A172 (cell line): ENCODE measurements at regions not wholly inside any gene's neighbourhood (a gene's known extent, or its start where the extent isn't known, plus 50 kb on each side); places are given as distances from the start of the nearest gene placed in this dataset.

Source experiments
- DNase-seq: peaks from one replicate; pipeline ENCODE4 v3.0.0-alpha.2; 2015; ENCODE audit warnings: low spot score

DNA sequence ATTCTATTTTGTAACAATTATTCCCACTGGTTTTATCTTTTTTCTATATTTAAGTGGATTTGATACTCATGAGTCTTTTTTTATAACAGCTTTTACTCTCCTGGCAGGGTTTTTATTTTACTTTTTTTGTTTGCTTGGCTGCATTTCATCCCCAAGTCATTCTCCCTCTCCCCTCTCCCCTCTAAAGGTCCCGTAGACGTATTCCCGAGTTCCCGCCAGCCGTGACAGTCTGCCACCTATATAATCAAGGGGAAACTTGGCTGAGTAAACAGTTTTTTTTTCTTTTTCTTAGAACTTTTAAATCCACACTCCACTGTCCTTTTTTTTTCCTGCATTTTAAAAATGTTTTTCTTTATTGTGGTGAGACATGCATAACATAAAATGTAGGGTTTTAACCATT, 433.1 kb upstream of the HS6ST1 start:
- DNase-seq: no peak

GRCh38 chr2:128752691-128753263, 434.1 kb upstream of the HS6ST1 start:
- no peak for DNase-seq

DNA sequence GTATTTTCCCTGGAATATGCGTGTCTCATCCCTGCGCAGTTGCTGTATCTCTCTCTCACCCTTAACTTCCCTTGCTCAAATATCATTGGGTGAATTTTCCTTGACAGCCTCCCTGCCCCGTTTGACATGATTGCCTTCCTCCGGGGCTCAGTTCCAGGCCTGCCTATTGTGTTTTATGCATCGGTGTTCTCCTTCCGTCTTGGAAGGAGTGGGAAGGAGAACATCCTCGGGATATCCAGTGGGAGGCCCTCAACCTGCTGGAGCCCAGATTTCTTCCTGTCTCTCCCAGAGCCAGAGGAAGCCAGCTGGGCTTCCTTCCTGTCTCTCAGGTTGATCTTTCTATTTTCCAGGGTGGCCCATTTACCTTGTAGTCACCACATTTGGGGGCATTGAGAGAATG, 434.7 kb upstream of the HS6ST1 start:
- no peak for DNase-seq

DNA sequence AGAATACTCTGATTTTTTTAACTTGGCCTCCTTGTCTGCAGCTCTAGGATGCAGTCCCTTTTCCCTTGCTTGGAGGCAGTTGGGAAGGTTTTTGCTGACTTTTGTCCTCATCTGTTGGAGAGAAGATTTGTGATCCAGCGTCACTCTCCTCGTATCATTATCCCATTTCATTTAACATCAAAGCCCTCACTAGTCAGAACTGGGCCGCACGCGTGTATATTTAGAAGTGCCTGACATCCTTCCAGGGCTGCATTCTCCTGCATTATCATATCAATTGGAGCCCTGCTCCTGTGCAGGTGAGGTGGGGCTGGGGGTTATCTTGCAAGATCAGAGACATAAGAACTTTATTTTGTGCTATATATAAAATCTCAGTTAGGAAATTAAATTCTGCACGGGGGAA, 435.1 kb upstream of the HS6ST1 start:
- no peak for DNase-seq

GRCh38 chr2:128754246-128754724, 435.6 kb upstream of the HS6ST1 start:
- no peak for DNase-seq

DNA sequence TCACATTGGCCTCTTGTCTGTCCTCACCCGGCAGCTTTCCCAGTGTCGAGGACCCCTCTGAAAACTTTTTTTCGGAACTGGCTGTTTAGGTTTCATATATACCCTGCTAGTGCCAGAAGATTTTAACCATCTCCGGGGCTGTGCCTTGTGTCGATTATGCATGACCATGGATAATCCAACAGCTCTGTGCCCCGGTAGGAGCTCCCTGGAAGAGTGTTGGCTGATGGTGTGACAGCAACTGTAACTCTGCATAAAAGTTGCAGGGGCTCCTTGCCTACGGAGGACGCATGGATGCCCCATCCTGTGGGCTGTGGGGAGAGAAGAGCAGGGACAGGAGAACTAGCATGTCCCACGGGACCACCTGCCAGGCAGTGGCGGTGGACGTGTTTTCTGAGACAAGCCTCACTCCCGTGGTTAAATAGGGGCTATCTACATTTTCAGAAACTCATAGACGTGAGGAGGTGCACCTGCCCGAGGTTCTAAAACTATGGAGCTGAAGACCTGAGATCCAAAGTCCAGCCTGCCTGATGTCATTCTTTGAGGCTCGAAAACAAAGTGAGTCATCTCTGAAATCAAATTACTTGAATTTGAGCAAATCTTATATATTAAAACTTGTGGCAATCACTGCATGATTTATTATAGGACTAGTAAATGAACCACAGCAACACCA, 437.2 kb upstream of the HS6ST1 start:
- no peak for DNase-seq

GRCh38 chr2:128756365-128756717, 437.7 kb upstream of the HS6ST1 start:
- no peak for DNase-seq

- DNase-seq: no peak
Measured at GRCh38 chr2:128765811-128766210, 447.1 kb upstream of the HS6ST1 start.

DNA sequence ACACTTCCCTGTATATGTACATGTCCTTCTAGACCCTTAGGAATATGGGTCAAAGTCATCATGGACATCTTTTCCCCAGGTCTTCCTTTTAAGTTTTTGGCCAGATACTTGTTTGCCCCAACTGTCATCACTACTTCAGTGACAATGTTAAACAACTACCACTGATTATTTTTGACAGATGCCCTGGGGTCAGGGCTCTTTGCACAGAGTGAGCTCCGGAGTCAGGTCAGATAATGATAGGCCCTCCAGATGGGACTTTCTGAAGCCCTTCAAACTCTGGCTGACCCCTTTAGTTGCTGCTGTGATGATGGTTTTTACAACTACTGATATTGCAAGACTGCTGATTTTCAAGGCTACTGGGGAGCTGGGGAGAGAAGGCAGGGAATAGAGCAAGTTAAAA, 449.4 kb upstream of the HS6ST1 start:
- no peak for DNase-seq

- no peak for DNase-seq
Measured at GRCh38 chr2:128769457-128770142, 450.9 kb upstream of the HS6ST1 start.

GRCh38 chr2:128770143-128771085, 451.7 kb upstream of the HS6ST1 start:
- no peak for DNase-seq

GRCh38 chr2:128771401-128771800, 452.7 kb upstream of the HS6ST1 start:
- no peak for DNase-seq

DNA sequence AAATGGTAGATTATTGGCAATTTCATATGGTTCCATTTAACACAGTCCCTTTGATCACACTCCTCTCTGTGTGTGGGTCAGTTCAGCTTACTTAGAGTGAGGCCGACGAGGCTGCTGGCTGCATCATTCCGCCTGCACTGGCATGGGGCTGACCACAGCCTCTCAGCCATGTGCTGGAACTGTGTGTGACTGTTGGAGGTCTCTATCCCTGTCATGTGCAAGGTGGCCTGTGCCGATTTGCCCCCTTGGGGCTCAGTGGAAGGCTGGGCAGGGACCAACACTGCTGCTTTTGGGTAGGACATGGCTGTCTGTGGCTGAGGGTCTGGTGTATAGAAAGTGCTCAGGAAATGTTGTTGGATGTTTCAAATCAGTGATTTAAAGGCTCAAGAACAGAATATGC, 454.0 kb upstream of the HS6ST1 start:
- no peak for DNase-seq

GRCh38 chr2:128773641-128774319, 455.1 kb upstream of the HS6ST1 start:
- DNase-seq: no peak

DNA sequence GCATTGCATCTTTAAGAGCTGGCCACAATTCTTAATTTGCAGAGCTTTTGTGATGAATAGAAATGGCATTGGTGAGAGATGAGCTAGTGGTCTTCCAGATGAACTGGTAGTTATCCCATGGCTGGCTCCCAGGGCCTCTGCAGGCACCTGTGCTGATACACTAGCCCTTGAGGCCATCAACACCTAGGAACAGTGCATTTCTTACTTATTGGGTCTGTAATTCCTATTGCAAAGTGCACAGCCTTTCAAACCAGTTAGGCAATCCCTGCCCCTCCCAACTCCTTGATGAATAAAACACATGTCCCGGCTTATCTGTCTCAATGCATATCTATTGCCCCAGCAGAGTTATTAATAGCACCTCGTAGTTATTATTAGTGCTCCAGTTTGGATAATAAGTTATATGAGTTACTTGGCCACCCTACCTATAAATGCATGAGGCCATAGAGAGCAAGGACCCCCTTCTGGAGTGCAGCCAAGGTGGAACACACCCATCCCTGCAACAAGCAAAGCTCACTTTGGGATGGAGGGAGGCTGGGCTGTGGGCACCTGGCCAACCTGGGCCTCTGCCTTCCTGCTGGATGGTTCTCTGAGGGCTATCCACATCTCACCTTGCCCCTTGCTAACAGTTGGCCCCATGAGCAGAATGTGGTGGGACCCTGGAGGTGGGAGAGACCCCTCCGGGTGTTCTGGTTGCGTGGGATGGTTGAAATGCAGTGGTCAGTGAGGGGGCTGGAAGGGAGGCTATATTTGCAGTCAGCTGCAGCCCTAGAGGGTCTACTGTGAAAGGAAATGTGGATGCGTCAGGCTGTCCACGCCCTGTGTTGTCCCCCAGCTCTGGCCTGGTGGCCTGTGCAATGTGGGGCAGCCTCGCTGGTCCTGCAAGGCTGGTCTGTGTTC, 455.9 kb upstream of the HS6ST1 start:
- DNase-seq: no peak

DNA sequence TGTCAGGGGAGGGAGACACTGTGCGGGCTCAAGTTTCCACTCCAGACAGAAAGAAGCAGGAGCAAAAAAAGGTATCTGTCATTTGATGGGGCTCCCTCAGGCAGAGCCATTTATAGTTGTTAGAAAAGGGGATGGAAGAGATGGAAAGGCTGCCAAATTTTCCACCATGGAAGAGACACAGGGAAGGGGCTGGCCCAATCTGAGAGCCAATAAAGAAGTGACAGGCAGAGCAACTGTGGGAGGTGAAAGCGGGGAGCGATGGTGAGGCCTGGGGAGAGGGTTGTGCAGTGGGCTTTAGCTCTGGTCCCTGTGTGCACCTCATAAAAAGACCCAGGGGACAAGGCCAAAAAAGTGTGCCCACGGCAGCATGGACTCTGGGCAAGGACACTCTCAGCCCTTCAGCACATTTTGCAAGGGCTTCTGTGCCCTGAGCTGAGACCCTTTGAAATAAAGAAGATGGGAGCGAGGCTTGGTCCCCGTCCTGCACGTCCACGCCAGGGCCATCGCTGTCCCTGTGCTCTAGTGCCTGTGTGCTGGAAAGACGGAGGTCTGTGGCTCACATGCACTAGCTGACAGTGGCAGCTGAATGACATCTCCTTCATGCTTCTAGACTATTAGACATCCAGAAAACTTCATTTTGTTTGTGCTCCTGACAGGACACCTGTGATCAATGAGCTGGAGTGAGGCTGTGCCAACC, 456.7 kb upstream of the HS6ST1 start:
- DNase-seq: no peak

- DNase-seq: no peak
Measured at GRCh38 chr2:128775914-128776285, 457.2 kb upstream of the HS6ST1 start.

DNA sequence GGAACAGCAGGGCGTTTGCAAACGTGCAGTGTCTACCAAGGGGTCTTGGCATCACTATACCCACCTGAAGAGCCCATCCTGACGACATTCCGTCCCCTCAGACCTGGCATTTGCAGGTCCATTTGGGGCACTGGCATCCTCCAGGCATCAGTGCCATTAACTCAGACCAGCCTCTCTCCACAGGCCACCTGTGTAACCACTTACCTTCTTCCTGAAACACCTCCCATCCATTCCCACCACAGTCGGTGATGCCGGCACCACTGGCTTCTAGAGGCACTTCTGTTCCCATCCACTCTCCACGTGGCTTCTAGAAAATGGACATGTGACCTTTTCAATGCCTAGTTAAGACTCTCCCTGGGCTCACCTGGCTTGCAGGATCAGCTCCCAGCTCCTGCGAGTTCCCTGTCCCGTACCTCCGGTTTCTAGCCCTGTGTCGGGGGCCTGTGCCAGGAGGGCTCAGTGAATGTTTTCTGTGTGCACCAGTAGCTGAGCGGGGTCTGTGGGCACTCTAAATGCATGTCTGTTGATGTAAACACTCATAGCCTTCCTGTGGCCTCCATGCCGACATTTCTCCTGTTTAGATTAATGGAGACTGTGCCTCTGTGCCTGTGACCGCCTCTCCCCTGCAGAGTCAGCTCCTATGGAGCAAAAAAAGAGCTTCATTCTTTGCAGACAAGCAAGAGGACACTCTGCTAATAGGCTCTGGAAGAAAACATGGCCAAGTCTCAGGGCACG, 458.0 kb upstream of the HS6ST1 start:
- no peak for DNase-seq
